A673 (cell line): ENCODE measurements at regions not wholly inside any gene's neighbourhood (a gene's known extent, or its start where the extent isn't known, plus 50 kb on each side); places are given as distances from the start of the nearest gene placed in this dataset.

Experiments
- CTCF ChIP-seq: fragments of 300-800, 200-600 bp; sonication (generic); conservative IDR thresholded peaks from 2 replicates; pipeline ENCODE4 v1.5.1; 2017; ENCODE audit warnings: low read depth, mild to moderate bottlenecking, antibody characterized with exemption, low read length, moderate library complexity, mixed read lengths
- EZH2 ChIP-seq: fragments of 200-600 bp; sonication (generic); IDR thresholded peaks from 2 replicates; pipeline ENCODE4 v1.6.1; 2017; ENCODE audit warnings: borderline replicate concordance, low read depth, mild to moderate bottlenecking, mixed read lengths, antibody characterized with exemption, low read length; ENCODE audit not compliant: poor library complexity, severe bottlenecking

- TF ChIP-seq CTCF (no peak), EZH2 (no peak)
Measured at GRCh38 chr7:24384362-24385030, 100.5 kb downstream of the NPY start.
